Stimulated activated CD8-positive, alpha-beta memory T cell treated with anti-CD3 and anti-CD28 coated beads, Interleukin-7, amount 100 ng/mL, for 1 hour (primary cell): ENCODE measurements at regions not wholly inside any gene's neighbourhood (a gene's known extent, or its start where the extent isn't known, plus 50 kb on each side); places are given as distances from the start of the nearest gene placed in this dataset.
"Not testable (repeated sequence)": the region's sequence is repeated elsewhere in the genome, so short reads cannot be mapped to it uniquely, and the experiment has no call there.

Experiments
- DNase-seq, 2 donors: peaks; one replicate each; pipeline ENCODE4 v3.0.0-alpha.2; 2020; ENCODE audit warnings: low read depth in 2 of 2

DNA sequence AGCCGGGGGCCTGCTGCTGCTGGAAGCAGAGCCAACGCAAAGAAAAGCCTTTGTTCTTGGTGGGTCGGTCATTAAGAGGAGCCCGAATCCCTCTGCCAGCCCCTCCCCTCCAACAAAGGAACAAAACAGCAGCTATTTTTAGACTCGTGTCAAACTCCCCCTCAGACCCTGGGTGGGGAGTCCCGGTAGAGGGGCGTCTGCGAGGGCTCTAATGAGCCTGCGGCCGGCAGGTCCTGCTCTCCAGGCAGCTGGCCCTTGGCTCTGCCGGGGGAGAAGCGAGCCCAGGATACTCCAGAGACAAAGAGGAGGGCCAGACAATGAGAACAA is 114.0 kb downstream of the LHX2 start:
- no peak for DNase-seq

DNA sequence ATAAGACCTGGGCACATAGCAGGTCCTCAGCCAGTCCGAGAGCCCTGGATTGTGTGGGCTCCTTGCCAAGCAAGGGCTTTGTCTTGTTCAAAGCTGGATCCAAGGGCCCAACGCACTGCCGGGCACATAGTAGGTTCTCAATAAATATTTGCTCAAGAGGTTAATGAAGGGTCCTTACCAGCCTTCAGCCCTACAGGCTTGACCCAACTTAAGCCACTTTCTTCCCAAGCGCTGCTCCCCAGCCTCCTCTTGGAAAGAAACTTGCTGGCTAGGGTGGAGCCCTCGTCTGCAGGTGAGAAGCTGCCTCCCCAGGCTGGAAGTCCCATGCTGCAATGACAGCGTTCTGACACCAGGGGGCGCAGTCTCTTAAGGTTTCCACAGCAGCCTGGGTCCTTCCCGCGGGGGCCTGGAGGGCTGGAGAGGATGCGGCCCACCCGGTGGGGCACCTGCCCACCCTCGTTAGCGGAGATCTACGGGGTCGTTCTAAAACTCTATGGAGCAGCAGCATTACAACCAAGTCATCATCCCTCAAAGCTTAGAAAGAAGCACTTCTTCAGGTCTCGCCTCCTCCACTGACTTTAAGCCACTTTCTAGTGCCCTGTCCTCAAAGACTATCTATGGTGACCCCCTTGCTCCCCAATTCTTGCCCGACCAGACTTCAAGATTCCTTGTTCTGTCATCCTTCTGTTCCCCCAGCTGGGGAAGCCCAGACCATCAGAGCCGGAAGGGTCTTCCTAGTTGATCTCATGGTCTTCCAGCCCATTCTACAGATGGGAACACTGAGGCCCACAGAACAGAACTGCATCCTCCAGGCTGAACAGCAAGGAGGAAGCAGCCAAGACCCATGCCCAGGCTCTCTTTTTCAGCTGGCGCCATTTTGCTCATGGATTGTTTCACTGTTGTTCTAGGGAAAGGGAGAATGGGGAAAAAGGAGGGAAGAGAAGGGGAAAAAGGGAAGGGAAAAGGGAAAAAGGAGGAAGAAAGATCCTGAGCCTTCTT is 115.4 kb downstream of the LHX2 start:
- peak; percentile 51 to 65 for DNase-seq

DNA sequence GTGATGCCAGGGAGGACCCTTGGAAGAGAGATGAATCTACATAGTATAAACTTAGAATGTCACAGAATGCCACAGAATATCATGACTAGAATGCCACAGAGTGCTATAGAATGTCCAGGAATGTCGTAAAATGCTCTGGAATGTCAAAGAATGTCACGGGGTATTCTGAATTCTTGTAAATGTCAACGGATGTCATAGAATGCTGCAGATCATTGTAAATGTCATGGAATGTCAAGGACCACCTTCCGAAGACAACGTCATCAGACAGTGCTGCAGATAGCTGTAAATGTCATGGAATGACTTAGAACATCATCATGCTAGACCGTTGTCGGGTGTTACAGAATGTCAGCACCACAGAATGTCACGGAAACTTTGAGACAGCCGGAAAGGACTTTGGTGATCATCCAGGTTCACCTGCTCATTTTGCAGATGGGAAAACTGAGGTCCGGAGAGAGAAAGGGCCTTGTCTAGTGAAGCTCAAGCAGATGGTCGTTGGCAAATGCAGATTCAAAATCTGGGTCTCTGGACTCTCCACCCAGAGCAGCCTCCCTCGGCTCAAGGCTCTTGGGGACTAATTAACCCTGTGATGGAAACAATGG is 117.1 kb downstream of the LHX2 start:
- no peak for DNase-seq

DNA sequence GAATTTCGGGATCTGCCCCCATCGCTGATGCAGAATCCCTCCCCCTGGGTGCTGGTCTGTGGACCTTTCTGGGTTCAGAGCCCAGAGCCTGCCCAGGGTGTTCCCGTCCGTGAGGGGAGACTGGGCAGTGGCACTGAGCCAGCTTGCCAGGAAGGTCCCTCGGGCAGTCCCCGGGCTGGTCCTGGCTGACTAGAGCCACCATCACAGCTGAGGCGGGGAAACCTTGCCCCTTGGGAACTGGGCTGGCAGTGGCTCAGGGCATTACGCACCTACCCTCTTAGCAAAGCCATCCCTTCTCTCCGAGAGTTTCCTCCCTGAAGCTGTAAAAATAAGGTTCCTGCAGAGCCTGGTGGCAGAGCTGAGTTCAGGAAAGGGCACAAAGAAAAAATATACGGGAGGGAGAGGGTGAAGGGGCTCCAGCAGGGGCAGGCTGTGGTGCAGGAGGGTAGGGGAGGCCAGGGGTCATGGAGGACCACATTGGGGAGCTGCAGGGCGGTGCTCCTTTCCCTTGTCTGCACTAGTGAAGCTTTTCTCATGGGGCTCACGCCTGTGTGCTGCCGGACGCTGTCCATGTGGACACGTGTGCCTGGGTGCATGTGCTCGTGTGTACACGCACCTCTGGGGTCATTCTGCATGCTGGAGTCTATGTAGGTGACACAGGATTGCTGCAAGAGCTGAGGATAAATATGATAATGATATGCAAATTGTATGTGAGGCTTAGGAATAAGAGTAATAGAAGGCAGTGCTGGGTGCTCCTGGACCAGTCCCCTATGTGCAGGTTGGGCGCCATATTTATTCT is 118.9 kb downstream of the LHX2 start:
- DNase-seq = no peak

DNA sequence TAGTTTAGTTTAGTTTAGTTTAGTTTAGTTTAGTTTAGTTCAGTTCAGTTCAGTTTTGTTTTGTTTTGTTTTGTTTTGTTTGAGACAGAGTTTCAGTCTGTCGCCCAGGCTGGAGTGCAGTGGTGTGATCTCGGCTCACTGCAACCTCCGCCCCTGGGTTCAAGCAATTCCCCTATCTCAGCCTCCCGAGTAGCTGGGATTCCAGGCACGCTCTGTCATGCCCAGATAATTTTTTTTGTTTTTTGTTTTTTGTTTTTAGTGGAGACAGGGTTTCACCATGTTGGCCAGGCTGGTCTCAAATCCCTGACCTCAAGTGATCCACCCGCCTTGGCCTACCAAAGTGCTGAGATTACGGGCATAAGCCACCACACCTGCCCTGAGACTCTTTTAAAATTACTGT is 120.0 kb downstream of the LHX2 start:
- not testable (repeated sequence) for DNase-seq

DNA sequence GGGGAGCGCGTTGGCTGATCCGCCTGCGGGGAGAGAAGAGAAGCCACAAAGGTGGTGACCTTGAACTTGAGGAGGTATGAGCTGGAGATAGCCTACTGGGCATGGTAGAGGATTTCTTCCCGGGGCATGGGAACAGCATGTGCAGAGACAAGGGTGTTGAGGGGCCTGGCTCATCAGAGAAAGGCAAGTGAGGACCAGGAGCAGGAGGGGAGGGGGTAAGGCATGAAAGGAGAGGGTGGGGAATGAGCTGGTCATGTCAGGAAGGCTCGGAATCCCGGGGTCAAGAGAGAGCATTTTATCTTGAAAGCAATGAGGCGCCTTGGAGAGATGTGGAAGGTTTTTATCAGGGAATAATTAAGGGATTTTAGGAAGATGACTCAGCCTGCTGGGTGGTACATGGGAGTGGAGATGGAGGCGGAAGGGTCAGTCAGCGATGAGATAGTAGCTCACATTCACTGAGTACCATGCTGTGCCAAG is 121.1 kb downstream of the LHX2 start:
- no peak for DNase-seq

DNA sequence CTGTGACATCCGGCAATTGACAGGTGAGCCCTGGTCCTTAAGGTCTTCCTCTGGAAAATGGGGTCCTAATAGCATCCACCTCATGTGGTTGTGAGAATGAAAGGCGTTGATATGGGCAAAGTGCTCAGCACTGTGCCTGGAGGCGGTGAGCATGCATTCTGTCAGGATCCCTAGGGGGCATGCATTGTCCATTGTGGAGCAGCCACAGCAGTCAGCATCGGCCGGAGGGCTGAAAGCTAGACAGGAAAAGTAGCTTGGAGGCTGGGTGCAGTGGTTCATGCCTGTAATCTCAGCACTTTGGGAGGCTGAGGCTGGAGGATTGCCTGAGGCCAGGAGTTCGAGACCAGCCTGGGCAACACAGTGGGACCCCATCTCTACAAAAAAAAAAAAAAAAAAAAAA is 122.2 kb downstream of the LHX2 start:
- no peak for DNase-seq

DNA sequence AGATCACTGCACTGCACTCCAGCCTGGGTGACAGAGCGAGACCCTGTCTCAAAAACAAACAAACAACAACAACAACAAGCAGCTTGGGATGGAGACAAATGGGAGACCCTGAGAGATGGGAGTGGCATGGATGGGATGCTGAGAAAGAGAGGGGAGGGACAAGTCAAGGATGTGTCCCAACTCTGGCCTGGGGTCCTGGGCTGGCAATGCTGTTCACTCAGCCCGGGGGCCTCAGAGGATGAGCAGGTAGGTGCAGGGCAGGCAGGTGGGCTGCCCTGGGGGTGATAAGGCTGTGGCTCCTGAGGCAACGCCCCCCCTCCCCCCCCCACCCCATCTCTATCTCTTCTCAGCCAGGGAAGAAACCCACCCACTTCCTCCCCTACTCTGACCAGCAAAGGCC is 123.0 kb downstream of the LHX2 start:
- DNase-seq = no peak

DNA sequence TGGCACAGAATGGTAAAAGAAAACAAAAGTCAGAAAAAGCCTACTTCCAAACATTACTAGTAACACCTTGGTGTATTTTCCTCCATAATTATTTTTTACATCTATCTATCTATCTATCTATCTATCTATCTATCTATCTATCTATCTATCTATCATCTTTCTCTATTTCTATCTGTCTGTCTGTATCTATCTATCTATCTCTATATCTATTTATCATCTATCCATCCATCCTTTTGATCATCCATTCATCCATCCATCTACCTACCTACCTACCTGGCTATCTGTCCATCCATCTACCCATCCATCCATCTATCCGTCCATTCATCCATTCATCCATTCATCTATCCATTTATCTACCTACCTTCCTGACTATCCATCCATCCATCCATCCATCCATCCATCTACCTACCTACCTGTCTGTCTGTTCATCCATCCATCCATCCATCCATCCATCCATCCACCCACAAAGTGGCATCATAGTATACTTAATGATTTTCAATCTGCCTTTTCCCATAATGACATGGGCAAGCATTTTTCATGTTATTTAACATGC is 121.9 kb upstream of the NEK6 start:
- DNase-seq = no peak

DNA sequence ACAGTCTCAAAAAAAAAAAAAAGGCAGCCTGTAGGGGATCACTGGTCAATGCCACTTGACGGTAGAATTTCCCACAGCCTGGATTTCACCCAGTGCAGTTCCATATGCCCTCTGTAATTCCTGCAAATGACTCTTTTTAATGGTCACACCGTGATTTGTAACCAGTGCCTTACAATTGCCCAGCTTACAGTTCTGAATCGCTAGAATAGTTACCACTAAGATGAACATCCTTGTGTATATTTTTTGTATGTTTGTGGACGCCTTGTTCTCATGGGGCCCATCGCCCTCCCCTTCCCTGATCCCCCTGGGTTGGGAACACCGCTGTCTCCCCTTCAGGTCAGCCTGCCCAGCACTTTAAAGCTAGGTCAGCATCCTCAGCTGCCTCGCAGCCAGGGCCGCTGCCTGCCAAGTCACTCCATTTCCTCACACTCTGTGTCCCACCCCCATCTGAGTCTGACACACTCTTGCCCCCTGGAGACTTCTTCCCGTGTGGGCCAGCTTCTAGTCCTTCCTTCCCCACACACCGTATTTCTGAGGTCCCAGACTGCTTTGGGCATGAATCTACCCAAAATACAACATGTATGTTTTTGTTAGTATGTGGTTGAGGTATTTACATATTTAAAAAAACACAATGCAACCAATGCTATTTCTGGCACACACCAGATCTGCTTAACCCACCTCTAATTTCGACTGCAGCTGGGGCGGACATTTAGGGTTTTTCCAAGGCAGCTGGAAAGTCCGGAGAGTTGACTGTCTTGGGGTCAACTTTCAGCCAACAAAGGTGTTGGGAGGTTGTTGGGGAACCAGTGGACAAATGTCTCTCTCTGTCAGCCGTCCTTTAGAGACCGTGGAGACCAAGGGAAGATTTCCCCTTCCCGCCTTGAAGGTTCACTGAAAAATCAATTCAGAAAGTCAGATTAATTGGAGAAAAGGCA is 120.5 kb upstream of the NEK6 start:
- no peak for DNase-seq

DNA sequence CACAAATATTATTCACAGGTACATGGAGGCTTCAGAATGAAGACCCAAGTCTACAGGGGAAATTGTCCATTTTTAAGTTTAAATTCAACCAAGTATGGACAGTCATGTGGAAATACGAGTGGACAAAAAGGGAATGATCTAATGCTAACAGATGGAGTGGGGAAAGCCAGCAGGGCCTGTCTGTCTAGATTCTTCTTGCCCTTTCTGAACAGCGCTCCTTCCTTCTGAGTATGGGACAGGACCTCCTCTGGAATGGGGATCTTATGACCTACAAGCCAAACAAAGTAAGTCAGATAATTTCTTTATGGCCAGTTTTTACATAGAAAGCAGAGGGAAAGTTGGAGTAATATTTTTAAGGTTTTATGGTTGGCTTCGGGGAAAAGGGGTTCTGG is 119.8 kb upstream of the NEK6 start:
- no peak for DNase-seq

DNA sequence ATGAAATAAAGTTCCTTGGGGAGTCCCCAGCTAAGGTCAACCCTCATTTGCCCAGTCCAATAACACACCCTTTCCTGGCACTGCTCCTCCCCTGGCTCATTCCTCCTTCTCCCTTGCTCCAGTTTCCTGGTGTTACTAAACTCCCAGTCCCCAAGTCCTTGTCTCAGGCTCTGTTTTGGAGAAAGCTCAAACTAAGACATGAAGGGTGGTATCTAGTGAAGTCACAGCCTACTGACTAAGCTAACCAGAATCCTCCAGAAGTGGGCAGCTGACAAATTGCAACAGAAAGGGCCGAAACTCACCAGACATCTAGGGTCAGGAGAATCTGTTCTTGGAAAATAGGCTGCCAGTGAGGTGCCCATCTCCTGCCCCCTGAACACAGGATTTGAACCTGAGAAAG is 118.7 kb upstream of the NEK6 start:
- DNase-seq = no peak

DNA sequence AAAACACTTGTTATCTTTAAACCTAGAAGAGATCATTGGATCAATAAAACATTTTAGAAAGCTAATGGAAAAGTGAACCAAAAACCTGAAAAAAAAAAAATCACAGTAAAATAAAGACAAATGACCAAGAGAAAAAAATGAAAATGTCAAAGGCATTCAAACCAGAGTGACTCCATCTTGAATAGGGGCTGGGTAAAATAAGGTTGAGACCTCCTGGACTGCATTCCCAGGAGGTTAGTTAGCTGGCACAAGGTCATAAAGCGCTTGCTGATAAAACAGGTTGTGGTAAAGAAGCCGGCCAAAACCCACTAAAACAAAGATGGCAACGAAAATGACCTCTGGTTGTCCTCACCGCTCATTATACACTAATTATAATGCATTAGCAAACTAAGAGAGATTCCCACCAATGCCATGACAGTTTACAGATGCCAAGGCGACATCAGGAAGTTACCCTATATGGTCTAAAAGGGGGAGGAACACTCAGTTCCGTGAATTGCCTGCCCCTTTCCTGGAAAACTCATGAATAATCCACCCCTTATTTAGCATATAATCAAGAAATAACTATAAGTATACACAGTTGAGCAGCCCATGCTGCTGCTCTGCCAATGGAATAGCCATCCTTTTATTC is 116.7 kb upstream of the NEK6 start:
- no peak for DNase-seq

DNA sequence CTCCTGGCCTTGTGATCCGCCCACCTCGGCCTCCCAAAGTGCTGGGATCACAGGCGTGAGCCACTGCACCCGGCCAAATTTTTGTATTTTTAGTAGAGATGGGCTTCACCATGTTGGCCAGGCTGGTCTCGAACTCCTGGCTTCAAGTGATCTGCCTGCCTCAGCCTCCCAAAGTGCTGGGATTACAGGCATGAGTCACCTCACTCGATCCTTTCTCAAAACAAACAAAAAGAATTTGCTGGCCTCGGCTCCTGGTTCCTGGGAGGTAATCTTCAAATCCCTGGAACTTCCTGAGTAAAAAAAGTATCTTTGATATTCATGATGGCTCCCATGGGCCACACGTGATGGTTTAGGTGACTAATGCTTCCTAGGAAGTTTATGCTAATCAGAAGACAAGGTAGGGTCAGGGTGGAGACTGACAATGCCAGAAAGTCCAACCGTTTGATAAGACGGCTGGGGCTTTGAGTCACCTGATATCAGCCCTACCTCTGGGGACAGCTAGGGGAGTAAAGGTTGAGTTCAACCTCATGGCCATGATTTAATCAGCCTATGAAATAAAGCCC is 113.1 kb upstream of the NEK6 start:
- DNase-seq = not testable (repeated sequence)

DNA sequence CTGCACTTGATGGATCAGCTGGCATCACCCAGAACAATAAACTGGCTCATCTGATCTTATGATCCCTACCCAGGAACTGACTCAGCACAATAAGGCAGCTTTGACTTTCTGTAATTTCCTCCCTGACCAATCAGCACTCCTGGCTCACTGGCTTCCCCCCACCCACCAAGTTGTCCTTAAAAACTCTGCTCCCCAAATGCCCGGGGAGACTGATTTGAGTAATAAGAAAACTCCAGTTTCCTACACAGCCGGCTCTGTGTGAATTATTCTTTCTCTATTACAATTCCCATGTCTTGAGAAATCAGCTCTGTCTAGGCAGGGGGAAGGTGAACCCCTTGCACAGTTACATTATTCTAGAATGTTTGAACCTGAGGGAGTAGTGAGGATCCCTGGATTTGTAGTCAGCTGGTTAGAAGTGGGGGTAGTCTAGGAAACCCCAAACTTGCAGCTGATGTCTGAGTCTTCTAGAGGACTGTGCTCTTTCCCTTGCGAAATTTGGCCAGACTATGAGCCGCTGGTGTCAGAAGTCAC is 111.7 kb upstream of the NEK6 start:
- no peak for DNase-seq

DNA sequence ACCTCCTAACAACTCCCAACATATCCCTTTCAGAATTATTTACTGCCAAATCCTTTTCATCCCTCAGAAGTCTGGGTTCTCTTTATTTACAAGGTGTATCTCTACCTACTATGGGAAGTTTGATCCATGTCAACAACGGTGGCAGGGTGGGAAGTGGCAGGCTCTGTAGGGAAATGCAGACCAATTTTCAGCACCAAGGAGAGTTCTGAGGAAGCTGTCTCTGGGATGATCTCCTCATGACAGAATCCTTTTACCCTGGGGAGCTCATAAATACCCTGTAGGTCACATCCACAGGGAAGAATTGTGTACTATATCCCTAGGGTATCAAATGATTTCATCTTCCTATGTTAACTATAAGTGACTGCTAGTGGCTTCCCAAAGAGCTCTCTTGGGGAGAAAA is 107.8 kb upstream of the NEK6 start:
- no peak for DNase-seq

DNA sequence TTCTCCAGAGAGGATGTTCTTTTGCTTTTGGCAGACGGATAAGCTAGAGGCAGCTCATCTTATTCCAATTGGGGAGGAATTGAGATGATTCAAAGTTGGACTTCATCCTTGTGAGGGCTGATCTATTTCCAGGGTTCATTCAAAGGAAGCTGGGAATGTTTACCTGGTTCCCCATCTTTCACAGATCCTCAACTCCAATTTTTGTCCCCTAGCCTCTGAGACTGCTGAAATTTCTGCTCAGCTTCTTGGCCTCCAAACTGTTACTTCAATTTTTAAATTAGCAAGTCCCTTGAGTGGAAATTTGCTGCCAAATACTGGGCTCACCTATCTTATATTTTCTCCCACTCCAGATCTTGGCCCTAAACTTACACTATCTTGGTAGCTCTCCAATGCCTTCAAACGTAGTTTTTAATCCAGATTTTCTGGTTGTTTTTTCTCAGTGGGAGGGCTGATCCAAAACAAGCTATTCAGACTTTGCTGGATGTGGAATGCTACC is 93.9 kb upstream of the NEK6 start:
- DNase-seq = no peak

DNA sequence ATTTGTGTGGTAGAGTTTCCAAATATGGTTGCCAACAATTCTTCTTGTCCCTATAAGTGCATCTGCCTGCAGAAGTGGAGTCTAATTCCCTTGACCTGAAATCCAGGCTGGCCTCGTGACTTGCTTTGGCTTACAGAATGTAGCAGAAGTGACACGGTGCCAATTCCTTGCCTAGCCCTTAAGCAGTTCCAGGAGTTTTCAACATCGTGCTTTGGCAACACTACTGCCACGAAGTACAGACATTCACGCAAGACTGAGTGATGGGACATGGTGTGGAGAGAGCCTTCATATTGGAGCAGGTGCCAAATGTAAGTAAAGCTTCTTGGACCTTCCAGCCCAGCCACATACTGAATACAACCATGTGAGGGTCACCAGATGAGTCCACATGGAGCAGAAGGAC is 92.9 kb upstream of the NEK6 start:
- DNase-seq = no peak

DNA sequence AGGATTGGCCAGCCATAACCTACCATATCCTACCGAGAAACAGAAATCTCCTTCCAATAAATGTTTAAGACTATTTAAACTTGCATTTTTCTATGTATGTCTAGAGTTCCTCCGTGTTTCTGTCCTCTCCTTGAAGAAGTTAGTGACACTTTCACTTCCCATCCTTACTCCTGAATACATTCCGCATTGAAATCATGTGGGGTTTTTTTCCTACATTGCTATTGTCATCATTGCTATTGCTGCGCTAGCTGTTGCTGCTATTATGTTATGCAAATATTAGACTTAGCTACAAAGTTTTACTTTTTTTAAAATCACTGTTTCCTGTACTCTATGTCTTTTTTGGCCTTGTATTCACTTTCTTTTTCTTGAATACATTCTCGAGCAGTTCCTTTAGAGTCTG is 83.3 kb upstream of the NEK6 start:
- DNase-seq = no peak

DNA sequence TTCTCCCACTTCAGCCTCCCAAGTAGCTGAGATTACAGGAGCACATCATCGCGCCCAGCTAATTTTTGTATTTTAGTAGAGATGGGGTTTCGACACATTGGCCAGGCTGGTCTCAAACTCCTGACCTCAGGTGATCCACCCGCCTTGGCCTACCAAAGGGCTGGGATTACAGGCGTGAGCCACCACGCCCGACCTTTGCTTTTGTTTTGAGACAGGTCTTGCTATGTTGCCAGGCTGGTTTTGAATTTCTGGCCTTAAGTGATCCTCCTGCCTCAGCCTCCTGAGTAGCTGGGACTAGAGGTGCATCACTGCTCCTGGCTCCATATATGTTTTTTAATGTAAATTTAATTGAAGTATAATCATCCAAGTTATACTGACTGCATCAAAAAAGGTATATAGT is 80.2 kb upstream of the NEK6 start:
- DNase-seq = not testable (repeated sequence)
